DOHH2 (cell line): ENCODE measurements at regions not wholly inside any gene's neighbourhood (a gene's known extent, or its start where the extent isn't known, plus 50 kb on each side); places are given as distances from the start of the nearest gene placed in this dataset.

Experiments used
- H3F3A ChIP-seq: fragments of 200-600 bp; sonication (generic), shearing (Covaris generic); 2 replicates; pipeline ENCODE4 v1.6.0; 2016; ENCODE audit warnings: antibody characterized with exemption, mild to moderate bottlenecking; ENCODE audit not compliant: control insufficient read depth, insufficient read depth
- H3K27ac ChIP-seq: fragments of 200-600 bp; sonication (generic); 2 replicates; pipeline ENCODE4 v1.5.1; 2014; ENCODE audit warnings: low read depth, mild to moderate bottlenecking, low read length, moderate library complexity
- H3K27me3 ChIP-seq: fragments of 200-600 bp; sonication (generic); 2 replicates; pipeline ENCODE4 v1.6.1; 2014; ENCODE audit warnings: mild to moderate bottlenecking, low read length, mixed read lengths; ENCODE audit not compliant: control insufficient read depth
- H3K36me3 ChIP-seq: fragments of 200-600 bp; sonication (generic); 2 replicates; pipeline ENCODE4 v1.6.1; 2014; ENCODE audit warnings: mild to moderate bottlenecking, low read length, moderate library complexity, mixed read lengths; ENCODE audit not compliant: control insufficient read depth
- H3K4me1 ChIP-seq: fragments of 200-600 bp; sonication (generic); 2 replicates; pipeline ENCODE4 v1.6.1; 2014; ENCODE audit warnings: mild to moderate bottlenecking, low read length, mixed read lengths; ENCODE audit not compliant: control insufficient read depth
- H3K4me2 ChIP-seq: fragments of 200-600 bp; sonication (generic); 2 replicates; pipeline ENCODE4 v1.6.0; 2014; ENCODE audit warnings: mild to moderate bottlenecking, low read length, moderate library complexity
- H3K4me3 ChIP-seq: fragments of 200-600 bp; sonication (generic); 2 replicates; pipeline ENCODE4 v1.5.1; 2014; ENCODE audit warnings: mild to moderate bottlenecking, low read length, mixed read lengths
- H3K79me2 ChIP-seq: fragments of 200-600 bp; sonication (generic); 2 replicates; pipeline ENCODE4 v1.6.1; 2014; ENCODE audit warnings: mild to moderate bottlenecking, low read length, mixed read lengths; ENCODE audit not compliant: control insufficient read depth
- H3K9me2 ChIP-seq: fragments of 200-600 bp; sonication (generic); replicated peaks from 2 replicates; pipeline ENCODE4 v1.6.1; 2014; ENCODE audit warnings: mild to moderate bottlenecking, low read length, mixed read lengths; ENCODE audit not compliant: control insufficient read depth
- H3K9me3 ChIP-seq: fragments of 200-600 bp; sonication (generic); 2 replicates; pipeline ENCODE4 v1.6.1; 2014; ENCODE audit warnings: antibody characterized with exemption, low read length, mixed read lengths; ENCODE audit not compliant: control insufficient read depth, insufficient read depth
- H4K20me1 ChIP-seq: fragments of 200-600 bp; sonication (generic); 2 replicates; pipeline ENCODE4 v1.6.0; 2014; ENCODE audit warnings: low read depth, mild to moderate bottlenecking, antibody characterized with exemption, low read length, moderate library complexity; ENCODE audit not compliant: control insufficient read depth, insufficient read depth
- EZH2phosphoT487 ChIP-seq: fragments of 200-600 bp; sonication (generic); IDR thresholded peaks from 2 replicates; pipeline ENCODE4 v1.6.1; 2017; ENCODE audit warnings: borderline replicate concordance, mild to moderate bottlenecking, antibody characterized with exemption, low read length, moderate library complexity, mixed read lengths
- TF ChIP-seq, protein P1 (sequence below): fragments of 200-600 bp; sonication (generic); IDR thresholded peaks from one replicate; pipeline ENCODE4 v1.5.1; 2014; ENCODE audit warnings: antibody characterized with exemption, mild to moderate bottlenecking, low read depth, low read length; ENCODE audit not compliant: poor library complexity, severe bottlenecking

GRCh38 chr12:105823810-105824209 is 314.9 kb downstream of the NUAK1 start:
- H3K4me3 ChIP-seq = no peak overlapping the region
- H3K27ac ChIP-seq = no peak overlapping the region
- no peak overlapping the region for H3K4me2 ChIP-seq
- no peaks in the 10 kb centered on the region for H3K27me3 ChIP-seq
- no peaks in the 10 kb centered on the region for H3F3A ChIP-seq
- H3K36me3 ChIP-seq = no peaks in the 10 kb centered on the region
- no peaks in the 10 kb centered on the region for H3K79me2 ChIP-seq
- no peaks in the 10 kb centered on the region for H3K9me2 ChIP-seq
- H4K20me1 ChIP-seq = no peaks in the 10 kb centered on the region
- TF ChIP-seq, protein P1, sequence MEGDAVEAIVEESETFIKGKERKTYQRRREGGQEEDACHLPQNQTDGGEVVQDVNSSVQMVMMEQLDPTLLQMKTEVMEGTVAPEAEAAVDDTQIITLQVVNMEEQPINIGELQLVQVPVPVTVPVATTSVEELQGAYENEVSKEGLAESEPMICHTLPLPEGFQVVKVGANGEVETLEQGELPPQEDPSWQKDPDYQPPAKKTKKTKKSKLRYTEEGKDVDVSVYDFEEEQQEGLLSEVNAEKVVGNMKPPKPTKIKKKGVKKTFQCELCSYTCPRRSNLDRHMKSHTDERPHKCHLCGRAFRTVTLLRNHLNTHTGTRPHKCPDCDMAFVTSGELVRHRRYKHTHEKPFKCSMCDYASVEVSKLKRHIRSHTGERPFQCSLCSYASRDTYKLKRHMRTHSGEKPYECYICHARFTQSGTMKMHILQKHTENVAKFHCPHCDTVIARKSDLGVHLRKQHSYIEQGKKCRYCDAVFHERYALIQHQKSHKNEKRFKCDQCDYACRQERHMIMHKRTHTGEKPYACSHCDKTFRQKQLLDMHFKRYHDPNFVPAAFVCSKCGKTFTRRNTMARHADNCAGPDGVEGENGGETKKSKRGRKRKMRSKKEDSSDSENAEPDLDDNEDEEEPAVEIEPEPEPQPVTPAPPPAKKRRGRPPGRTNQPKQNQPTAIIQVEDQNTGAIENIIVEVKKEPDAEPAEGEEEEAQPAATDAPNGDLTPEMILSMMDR = no peak
- TF ChIP-seq EZH2phosphoT487 = no peak
- no peaks in the 10 kb centered on the region for H3K9me3 ChIP-seq
- H3K4me1 ChIP-seq = no peaks in the 10 kb centered on the region

DNA sequence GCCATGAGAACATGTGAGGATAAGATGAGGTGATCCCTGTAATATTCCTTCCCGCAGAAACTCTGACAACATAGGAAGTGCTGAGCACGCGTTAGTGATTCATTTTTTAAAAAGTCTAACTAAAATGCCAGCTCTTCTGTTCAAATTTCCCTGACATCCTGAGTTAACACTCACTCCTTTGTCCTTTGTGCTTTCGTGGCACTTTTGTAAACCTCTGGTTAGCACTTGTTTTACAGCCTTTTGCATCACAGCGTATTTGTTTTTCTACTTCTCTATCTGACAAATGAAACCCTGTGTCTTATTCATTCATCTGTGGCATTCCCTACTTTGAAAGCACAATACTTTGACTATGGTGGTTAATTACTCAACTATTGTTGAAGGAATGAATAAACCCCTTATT is 313.6 kb downstream of the NUAK1 start:
- no peak overlapping the region for H3K27ac ChIP-seq
- no peaks in the 10 kb centered on the region for H4K20me1 ChIP-seq
- no peaks in the 10 kb centered on the region for H3F3A ChIP-seq
- H3K4me2 ChIP-seq = no peak overlapping the region
- TF ChIP-seq, protein P1 = no peak
- TF ChIP-seq EZH2phosphoT487 = no peak
- no peaks in the 10 kb centered on the region for H3K9me3 ChIP-seq
- no peaks in the 10 kb centered on the region for H3K4me1 ChIP-seq
- no peak overlapping the region for H3K4me3 ChIP-seq
- H3K27me3 ChIP-seq = no peaks in the 10 kb centered on the region
- no peaks in the 10 kb centered on the region for H3K79me2 ChIP-seq
- H3K36me3 ChIP-seq = no peaks in the 10 kb centered on the region
- no peaks in the 10 kb centered on the region for H3K9me2 ChIP-seq

- Histone ChIP-seq H3K36me3 (no peaks in the 10 kb centered on the region), H3K4me1 (no peaks in the 10 kb centered on the region), H3F3A (no peaks in the 10 kb centered on the region), H3K79me2 (no peaks in the 10 kb centered on the region), H3K4me2 (no peak overlapping the region), H4K20me1 (no peaks in the 10 kb centered on the region), H3K9me3 (no peaks in the 10 kb centered on the region), H3K27ac (no peak overlapping the region), H3K4me3 (no peak overlapping the region), H3K27me3 (no peaks in the 10 kb centered on the region), H3K9me2 (no peaks in the 10 kb centered on the region)
- TF ChIP-seq, protein P1 = no peak
- TF ChIP-seq EZH2phosphoT487 = no peak
Observed at GRCh38 chr12:105831372-105831771, 307.4 kb downstream of the NUAK1 start.

GRCh38 chr12:105832021-105832420 is 306.7 kb downstream of the NUAK1 start:
- Histone ChIP-seq H3K4me1 (no peaks in the 10 kb centered on the region), H3K27me3 (no peaks in the 10 kb centered on the region), H3F3A (no peaks in the 10 kb centered on the region), H3K4me2 (no peak overlapping the region), H3K9me3 (no peaks in the 10 kb centered on the region), H3K79me2 (no peaks in the 10 kb centered on the region), H3K36me3 (no peaks in the 10 kb centered on the region), H3K9me2 (no peaks in the 10 kb centered on the region), H3K4me3 (no peak overlapping the region), H4K20me1 (no peaks in the 10 kb centered on the region), H3K27ac (no peak overlapping the region)
- no peak for TF ChIP-seq EZH2phosphoT487
- TF ChIP-seq, protein P1 = no peak
